Fibroblast of skin of left quadriceps (primary cell): ENCODE measurements at regions not wholly inside any gene's neighbourhood (a gene's known extent, or its start where the extent isn't known, plus 50 kb on each side); places are given as distances from the start of the nearest gene placed in this dataset.

Experiments used
- DNase-seq, 2 experiments: peaks; one replicate each; pipeline ENCODE4 v3.0.0-alpha.2; 2013; ENCODE audit warnings: low read depth in 2 of 2

DNA sequence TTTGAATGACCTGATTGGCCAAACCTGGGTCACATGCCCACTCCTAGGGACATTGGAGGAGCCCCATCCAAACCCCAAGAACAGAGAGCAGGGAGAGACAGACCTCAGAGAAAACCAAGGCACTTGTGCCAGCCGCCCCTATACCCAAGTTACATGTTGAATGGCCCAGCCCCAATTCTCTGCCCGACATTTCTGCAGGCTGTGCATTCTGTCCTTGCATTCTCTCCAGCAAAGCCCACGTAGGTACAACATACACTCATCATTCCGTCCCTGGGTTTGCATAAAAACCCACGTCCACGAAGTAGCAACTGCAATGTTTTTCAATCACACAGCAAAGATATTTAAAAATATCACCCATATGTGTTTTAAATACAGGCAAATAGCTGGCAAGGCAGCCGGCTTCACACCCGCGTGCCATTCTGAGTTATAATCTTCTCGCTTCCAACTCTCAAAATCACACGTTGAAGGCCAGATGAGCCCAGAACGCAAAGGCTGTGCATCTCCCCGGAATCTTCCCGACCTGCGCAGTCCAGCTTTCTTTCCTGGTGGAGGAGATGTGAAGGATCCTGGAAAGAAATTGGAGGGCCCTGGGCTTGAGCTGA is 91.7 kb upstream of the MYL2 start:
- DNase-seq = no peak

DNA sequence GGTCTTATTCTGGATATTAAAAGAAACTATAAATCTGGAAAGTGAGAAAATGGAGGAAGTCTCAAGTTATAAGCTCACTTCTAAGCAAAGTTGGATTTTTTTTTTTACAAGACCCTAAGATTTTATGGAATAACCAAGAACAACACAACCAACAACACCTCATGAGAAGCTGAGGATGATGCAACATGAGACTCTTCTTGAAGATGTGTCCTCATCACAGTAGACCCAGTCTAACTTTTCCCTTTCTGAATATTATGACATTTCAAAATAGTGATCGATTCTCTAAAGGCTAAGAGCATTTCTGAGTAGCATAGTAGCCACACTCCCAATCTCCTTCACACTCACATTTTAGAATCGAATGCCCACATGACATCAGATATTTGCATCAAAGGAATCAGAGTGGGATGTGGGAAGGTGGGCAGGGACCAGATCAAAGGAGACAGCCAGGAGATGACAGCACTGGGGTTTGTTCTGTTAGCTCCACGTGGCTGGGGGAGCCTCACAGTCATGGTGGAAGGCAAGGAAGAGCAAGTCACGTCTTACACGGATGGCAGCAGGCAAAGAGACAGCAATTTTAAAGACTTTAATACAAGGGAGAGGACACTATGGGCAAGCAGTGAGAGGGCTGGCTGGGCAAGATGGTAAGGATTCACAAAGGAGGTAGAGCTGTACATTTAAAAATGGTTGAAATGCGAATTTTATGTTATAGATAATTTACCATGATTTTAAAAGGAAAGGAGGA is 90.7 kb upstream of the MYL2 start:
- no peak for DNase-seq

- DNase-seq = no peak
Measured at GRCh38 chr12:111010061-111010460, 89.7 kb upstream of the MYL2 start.

DNA sequence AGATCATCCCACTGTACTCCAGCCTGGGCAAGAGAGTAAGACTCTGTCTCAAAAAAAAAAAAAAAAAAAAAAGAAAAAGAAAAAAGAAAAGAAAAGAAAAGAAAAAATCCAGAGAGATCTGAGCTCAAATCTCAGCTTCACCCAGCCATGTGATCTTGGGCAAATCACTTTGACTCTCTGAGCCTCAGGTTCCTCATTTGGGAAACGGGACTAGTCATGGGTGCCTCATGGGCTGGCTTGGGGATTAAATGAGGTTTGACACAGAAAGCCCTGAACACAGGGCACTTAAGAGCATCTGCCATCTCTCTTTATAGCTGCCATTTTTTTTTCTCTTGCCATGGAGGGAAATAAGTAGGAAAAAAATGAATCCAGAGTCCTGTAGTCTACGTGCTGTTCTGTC is 86.2 kb upstream of the MYL2 start:
- no peak for DNase-seq

- no peak for DNase-seq
Measured at GRCh38 chr12:110998971-110999370, 78.6 kb upstream of the MYL2 start.

DNA sequence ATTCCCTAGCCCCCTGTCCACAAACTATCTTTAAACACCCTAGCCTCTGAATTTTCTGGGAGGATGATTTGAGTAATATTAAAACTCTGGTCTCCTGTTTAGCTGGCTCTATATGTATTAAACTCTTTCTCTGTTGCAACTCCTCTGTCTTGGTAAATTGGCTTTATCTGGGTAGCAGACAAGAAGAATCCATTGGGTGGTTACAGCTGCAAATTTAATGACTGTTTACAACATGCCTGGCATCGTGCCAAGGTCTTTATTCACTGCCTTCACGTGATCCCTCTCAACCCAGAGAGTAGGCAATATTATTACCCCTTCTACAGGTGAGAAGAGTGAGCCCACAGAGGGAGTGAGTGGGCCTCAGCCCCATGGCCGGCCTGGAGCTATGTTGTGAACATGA is 77.8 kb upstream of the MYL2 start:
- DNase-seq = no peak

- DNase-seq = no peak
Measured at GRCh38 chr12:110996415-110996814, 76.0 kb upstream of the MYL2 start.

GRCh38 chr12:110995615-110996014 is 75.2 kb upstream of the MYL2 start:
- DNase-seq = no peak

GRCh38 chr12:110995016-110995415 is 74.6 kb upstream of the MYL2 start:
- DNase-seq = no peak

- DNase-seq = no peak
Measured at GRCh38 chr12:110993434-110993833, 73.1 kb upstream of the MYL2 start.

GRCh38 chr12:110992909-110993308 is 72.5 kb upstream of the MYL2 start:
- no peak for DNase-seq

DNA sequence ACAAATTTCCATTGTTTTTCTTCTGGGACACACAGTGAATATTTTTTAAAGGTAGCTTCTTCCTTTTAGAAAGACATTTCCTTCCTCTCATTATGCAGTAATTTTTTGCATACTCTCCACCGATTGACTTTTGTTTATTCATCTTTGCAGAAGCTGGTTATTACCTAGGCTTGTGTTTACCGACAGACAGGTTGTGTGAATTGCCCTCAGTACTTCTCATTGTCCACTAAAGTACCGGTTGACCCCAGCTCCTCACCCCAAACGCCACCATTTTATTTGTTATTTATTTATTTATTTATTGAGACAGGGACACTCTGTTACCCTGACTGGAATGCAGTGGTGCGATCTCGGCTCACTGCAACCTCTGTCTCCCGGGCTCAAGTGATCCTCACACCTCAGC is 63.4 kb upstream of the MYL2 start:
- no peak for DNase-seq

GRCh38 chr12:110972866-110973265 is 52.5 kb upstream of the MYL2 start:
- no peak for DNase-seq

DNA sequence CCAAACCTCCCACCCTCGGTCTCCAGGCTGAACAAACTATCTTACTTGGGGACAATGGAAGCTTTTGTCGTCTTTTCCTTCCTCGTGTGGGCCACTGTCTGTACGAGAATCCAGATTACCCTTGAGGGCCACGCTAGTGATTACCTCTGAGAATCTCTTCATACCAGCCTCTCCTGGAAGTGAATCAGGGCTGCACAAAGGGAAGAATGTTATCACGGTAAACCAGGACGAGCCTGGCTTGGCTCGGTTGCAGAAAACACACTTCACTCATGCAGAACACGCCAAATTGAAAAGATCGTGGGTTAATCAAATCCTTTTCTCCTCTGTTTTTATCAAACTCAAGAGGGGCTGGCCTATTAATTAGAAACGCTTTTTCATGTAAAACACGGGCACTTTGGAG is 51.6 kb upstream of the MYL2 start:
- DNase-seq = no peak

DNA sequence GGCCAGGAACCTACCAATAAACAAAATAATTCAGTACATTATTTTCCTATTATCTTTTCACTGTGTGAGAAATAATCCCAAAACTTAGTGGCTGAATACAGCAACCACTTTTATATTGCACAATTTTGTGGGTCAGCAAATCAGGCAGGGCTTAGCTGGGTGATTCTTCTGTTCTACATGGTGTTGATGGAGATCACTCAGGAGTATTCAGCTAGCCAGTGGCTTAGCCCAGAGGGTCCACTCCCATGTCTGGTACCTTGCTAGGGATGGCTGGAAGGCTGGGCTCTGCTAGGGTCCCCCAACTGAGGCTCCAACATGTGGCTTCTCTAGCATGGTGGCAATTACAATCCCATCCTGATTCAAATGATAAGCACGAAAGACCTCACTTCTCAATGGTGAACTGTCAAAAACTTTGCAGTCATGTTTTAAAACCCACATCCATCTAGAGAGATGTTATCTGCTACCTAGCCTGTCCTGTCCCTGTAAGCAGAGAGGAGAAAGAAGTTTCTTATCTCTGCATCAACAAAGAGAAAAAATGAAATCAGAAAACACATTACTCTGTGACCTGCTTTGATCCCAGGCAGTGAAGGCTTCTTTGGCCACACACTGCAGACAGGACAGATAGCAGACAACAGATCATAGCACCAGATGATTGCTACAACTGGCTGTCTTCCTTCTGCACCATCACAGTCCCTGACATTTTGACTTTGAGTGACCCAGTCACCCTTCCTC is 51.0 kb upstream of the MYL2 start:
- no peak for DNase-seq
